ENCODE measurements at regions not wholly inside any gene's neighbourhood (a gene's known extent, or its start where the extent isn't known, plus 50 kb on each side); places are given as distances from the start of the nearest gene placed in this dataset.
"Not testable (repeated sequence)": the region's sequence is repeated elsewhere in the genome, so short reads cannot be mapped to it uniquely, and the experiment has no call there.

DNA sequence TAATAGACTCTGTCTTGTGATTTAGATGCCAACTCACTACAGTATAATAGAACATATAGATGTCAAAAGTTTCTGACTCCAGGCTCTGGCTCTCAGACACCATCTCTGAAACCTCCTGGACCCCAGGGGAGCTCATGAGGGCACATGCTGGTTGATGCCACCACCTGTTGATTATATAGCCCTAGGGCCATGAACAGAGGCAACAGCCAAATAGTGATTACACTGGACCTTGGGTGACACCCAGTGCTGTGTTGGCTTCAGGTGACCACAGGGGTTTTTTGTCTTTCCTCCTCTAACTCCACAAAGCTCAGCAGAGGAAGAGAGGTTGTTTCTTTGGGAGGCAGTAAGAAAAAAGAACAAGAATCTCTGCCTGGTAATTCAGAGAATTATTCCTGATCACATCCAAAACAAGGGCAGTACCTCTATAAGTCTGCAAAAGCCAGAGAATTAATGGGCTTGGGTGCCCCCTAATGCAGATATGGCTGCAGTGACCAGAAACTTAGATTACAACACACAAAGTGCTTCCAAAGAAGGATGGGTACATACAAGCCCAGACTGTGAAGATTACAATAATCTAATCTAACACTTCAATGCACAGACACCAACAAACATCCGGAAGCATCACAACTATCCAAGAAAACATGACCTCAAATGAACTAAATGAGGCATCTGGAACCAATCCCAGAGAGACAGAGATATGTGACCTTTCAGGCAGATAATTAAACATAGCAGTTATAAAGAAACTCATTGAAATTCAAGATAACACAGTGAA, 1920.6 kb downstream of the ARAP2 start:
- DNase-seq = peak; percentile 47

DNA sequence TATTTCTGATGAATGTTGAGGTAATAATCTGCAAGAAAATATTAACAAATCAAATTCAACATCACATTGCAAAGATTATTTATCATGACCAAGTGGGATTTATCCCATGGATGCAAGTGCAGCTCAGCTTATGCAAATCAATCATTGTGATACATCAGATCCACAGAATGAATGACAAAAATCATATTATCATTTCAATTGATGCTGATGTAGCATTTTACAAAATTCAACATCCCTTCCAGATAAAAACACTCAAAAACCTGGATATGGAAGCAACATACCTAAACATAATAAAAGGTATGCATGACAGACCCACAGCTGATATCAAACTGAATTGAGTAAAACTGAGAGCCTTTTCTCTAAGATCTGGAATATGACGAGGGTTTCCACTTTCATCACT, 1915.4 kb downstream of the ARAP2 start:
- DNase-seq = no peak

DNA sequence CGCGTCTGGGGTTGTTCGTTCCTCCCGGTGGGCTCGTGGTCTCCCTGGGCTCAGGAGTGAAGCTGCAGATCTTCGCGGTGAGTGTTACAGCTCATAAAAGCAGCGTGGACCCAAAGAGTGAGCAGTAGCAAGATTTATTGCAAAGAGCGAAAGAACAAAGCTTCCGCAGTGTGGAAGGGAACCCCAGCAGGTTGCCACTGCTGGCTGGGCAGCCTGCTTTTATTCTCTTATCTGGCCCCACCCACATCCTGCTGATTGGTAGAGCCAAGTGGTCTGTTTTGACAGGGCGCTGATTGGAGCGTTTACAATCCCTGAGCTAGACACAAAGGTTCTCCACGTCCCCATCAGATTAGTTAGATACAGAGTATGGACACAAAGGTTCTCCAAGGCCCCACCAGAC, 1909.2 kb downstream of the ARAP2 start:
- not testable (repeated sequence) for DNase-seq

DNA sequence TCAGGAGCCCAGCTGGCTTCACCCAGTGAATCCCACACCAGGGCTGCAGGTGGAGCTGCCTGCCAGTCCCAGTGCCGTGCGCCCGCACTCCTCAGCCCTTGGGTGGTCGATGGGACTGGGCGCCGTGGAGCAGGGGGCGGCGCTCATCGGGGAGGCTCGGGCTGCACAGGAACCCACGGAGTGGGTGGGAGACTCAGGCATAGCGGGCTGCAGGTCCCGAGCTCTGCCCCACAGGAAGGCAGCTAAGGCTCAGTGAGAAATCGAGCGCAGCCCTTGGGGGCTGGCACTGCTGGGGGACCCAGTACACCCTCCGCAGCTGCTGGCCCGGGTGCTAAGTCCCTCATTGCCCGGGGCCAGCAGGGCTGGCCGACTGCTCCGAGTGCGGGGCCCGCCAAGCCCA, 1908.8 kb downstream of the ARAP2 start:
- not testable (repeated sequence) for DNase-seq

DNA sequence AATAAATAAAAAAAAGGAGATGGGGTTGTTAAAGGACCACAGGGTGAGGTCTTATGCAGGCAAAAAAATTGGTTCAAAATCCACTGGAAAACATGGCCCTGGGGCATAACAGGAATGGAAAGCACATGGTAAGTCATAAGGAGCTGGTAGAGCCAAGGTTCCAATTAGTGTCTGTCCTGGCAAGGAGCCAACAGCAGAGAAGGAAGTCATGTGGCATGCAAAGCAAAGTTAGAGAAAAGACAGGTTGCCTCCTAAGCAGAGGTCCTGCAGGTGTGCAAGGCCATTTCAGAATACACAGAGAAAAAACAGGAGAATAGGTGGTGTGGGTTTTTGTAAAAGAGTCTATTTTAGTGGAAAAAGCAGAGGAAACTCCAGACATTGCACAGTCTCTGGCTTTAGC, 1881.7 kb downstream of the ARAP2 start:
- peak; percentile 12 for DNase-seq

DNA sequence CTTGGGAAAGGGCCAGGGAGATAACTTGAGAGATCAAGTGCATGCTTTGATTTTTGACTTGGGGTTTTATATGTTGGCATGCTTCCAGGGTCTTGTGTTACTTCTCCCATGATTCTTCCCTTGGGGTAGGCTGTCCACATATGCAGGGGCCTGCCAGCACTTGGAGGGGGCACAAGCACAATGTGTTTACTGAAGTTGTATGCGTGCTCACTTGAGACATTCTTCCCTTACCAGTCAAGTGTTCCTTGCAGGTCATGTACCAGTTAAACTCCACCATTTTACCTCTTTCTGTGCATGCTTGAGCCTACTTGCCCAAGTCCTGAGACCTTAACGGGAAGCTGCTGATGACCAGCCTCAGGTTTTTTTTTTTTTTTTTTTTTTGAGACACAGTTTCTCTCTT, 1880.5 kb downstream of the ARAP2 start:
- no peak for DNase-seq

DNA sequence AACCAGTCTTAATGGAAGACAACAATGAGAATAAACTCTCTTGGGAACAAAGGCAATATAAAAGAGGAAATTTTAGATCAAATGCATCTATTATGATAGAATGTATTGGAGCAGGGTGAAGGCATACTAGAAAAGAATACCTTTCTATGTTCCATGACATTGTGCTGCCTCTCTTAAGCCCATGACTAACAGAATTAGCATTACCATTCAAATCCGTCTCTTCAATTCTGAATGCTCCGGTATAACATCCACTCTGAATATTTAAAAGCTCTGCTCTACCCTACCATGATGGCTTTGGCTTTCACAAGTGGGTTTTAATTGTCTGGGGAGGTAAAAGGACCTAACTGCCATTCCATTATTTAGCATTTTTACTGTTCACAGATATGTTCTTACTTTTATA, 1878.4 kb downstream of the ARAP2 start:
- no peak for DNase-seq

DNA sequence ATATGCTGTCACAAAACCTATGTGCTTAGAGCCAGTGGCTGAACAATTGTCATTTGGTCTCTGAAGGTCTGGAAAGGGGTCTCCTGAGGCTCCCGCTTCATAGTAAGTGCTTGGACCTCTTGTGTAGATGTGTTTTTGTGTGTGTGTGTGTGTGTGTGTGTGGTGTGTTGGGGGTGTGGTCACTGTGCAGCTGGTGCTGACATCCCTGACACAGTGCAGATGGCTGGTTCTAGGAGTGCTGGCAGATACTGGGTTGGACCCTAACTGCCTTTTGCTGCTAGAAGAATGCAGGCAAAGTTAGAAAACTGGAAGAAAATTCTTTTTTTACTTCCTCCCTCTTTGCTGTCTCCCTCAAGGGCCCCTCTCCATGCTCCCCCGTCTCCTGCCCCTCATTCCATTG, 1872.6 kb downstream of the ARAP2 start:
- DNase-seq = no peak

DNA sequence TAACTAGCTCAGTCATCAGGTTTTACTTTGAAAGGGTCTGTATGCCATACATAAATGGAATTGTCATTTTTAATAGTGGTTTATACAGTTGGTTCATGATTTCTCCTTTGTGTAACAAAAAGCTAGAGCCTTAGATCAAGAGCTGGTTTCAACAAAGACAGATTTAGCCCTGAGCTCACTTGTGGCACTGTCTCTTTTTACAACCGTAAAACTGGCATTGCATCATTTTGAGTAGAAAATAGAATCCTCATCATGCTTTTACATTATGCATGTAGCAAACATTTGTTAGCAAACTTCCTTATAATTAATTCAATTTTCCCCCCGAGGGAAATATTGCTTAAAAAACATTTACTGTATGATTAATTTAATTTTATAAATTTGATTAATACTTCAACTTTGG, 1871.5 kb downstream of the ARAP2 start:
- no peak for DNase-seq

DNA sequence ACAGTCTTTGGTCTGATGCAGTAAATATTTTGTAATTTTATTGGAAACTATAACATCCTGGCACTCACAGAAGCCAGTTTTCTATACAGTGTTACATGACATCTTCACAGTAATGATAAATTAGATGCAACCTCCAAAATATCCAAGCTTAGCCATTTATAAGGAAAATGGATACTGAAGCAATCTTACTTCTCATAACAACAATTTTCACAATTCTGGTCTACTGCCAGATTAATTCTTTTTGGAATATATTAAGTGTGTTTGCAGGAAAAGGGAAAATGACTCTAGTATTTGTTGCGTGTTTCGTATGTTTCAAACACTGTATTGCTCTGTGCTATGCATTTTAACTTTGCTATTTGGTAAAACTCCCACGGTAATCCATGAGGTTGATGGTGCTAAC, 1870.9 kb downstream of the ARAP2 start:
- DNase-seq = no peak

DNA sequence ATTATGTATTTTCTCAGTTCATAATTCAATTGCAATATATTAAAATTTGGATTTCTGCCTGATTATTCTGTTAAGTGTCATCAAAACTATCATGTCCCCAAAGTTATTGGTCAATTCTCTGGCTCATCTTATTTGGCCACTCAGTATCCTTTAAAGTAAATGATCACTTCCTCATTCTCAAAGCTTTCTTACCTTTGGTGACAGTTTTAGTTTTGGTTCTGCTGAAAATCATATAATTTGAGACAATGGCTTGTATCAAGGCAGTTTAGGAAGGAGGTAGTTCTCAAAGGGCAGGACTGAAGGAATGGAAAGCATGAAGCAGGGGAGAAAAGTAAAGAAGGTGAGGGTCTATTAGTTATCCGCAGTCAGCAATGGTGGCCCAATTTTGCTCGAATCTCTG, 1832.1 kb downstream of the ARAP2 start:
- DNase-seq = no peak

DNA sequence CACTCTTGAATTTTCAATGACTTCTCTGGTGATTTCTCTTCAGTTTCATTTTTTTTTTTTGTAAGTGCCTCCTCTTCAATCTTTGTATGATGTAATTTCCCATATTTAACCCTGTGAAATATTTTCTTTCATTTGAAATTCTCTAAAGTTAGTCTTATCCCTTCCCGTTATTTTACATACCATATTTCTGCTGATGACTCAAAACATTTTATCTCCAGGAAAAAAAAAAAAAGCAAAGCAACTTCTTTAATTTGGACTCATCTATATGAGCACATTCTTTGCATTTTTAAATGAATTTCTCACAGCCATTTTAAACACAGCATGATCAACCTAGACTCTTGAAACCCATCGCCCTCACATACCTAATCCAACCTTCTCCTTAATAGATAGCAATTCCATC, 1831.4 kb downstream of the ARAP2 start:
- DNase-seq = no peak

DNA sequence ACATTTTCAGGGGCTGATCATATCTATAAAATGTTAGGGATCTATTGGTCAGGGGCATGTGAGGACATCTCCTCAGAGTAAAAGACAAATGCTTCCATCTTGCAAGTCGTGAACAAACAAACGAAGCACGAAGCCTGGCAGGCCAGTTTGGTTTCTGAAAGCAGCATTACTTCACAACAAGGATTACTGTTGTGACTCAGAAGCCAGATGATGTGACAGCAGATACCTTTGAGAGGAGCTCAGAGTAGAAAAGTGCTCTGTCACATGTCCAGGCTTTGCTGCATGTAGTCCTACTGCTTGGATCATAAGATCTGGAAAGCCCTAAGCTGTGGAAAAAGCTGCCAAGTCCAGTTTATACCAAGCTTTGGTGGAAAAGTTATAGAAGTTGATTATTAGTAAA, 1827.2 kb downstream of the ARAP2 start:
- DNase-seq = no peak

DNA sequence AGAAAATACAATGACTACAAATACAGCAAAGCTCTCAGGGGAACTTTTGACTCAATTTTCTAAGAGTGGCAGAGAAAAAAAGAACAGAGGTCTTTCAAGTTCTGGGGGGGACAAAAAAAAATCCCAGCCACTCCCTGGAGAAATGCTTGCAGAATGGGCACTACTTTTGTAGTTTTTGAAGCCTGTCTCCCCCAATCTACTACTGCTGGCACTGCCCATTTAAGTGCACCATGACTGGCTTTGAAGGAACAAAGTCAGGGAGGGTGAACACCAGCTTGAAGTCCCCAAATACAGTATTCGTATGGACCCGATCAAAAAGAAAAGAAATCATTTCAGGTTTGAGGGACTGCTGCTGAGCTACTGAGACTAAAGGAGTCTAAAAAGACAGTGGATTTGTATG, 1824.4 kb downstream of the ARAP2 start:
- DNase-seq = no peak

DNA sequence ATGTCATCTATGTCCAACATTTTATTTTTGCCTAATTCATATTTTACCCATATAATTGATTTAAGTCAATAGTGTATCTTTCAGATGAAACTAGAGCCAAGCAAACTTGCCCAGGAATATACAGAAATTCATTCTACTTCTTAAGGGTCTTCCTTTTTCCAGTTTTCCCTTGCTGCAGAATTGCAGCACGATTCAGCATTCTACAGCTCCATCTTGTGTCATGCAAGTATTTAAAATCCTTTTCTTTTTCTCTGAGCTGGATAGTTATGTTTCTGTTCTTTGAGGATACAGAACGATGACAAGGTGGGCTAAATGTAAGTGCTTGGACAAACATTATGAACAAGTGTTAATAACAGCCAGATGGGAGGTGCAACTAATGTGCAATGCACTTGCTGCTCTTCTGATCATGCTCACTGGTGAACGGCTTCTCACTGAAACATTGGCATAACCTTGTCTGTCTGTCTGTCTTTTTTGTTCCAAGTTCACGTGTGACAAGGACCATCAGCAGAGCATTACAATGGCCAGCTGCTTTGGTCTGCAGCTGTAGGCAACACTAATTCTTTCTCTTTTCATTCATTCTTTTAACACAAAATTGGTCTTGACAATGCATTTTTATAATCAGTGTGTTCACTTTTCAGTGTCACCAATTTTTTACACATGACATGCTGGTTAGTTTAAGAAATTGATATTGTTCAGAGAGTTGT, 1821.7 kb downstream of the ARAP2 start:
- DNase-seq = peak; percentile 8

DNA sequence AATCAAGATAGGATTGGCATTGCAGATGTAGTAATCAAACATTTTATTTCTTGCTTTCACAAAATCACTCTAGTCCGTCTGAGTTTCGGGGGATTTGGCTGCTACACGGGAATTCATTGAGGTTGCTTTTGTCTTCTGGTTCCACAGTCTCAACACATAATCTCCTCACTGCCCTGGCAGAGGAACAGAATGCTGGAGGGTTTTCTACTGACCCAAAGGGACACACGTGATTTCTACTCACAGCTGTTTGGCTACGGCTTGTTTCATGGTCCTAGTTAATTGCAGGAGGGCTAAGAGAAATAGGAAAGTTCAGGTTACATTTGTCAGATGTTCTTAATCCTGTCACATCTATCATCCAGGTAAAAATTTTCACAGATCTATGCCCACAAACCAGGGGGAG, 1811.6 kb downstream of the ARAP2 start:
- no peak for DNase-seq

DNA sequence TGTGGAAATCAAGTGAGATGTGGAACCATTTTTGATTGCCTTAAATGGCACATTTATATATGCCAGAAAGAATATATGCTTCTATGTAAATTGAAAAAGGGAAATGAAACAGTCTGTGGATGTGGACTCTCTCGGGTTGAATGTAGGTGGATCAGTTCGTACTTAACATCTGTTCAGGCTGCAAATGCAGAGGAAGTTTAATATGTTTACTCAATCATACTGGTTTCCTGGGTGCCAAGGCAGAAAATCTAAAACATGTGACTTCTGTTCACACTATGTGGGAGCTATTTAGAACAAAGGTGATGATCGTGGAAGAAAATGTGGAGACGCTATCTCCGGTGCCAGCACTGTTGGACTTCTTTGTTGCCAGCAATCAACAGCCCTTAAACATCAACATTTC, 1809.9 kb downstream of the ARAP2 start:
- DNase-seq = not testable (repeated sequence)

DNA sequence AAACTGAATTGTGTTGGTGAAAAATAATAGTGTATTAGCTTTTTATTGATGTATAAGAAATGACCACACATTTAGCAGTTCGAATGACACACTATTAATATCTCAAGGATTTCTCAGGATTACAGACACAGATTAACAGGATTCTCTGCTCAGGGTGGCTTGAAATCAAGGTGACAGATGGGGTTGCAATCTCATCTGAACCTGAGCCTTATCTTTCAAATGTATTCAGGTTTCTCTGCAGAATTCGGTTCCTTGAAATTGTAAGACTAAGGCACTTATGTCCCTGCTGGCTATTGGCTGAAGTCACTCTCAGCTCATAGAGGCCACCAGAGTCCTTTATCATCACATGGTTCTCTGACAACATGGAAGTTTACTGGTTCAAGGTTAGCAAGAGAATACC, 1780.1 kb downstream of the ARAP2 start:
- no peak for DNase-seq

DNA sequence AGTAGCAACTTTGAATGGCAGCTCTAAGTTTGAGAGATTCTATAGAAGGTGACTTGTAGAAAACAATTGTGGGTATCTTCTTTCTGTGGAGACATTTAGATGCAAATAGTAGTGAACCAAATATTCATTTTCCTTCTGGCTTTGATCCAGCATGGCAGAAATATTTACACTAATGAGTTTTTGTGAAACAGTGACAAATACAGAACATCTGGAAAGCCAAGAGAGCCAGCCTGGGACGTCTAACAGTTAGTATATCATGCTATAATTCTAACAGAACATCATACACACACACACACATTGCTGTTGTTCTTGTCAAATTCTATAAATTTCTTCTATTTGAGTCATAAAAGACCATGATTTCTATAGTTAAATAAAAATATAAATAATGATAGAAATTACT, 1777.9 kb downstream of the ARAP2 start:
- DNase-seq = no peak

DNA sequence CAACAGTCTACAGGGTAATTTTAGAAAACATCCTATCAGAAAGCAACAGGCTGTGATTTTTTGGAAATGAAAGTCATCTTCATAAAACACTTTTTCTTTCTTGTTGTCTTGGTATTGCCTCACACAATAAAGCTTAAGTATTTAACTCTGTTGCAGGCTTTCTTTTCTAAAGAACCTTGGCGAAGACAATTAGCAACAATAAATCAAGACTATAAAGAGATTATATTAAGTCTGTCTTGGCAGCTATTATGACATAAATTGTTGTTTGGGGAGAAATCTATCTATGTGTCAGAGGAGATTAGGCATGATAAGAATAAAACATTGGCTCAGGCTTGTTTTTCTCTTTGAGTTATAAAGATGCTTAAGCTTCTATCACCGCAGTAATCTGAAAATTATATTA, 1774.8 kb downstream of the ARAP2 start:
- DNase-seq = no peak

DNA sequence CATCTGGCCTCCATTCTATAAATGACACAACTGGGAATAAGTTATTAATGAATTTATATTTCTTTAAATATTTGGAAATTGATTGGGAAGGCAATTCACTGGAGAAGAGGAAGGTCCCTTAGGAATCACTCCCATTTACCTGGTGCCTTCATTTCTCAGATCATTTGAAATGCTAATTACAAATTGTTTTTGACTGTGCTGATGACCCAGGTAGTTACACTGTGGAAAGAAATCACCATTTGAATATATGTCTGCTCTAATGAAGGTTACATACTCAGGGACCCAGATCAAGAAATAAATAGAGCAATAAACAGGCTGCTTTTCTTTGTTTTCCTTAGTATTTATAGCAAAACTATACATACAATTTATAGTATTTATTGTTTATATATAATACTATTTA, 1759.1 kb downstream of the ARAP2 start:
- no peak for DNase-seq

DNA sequence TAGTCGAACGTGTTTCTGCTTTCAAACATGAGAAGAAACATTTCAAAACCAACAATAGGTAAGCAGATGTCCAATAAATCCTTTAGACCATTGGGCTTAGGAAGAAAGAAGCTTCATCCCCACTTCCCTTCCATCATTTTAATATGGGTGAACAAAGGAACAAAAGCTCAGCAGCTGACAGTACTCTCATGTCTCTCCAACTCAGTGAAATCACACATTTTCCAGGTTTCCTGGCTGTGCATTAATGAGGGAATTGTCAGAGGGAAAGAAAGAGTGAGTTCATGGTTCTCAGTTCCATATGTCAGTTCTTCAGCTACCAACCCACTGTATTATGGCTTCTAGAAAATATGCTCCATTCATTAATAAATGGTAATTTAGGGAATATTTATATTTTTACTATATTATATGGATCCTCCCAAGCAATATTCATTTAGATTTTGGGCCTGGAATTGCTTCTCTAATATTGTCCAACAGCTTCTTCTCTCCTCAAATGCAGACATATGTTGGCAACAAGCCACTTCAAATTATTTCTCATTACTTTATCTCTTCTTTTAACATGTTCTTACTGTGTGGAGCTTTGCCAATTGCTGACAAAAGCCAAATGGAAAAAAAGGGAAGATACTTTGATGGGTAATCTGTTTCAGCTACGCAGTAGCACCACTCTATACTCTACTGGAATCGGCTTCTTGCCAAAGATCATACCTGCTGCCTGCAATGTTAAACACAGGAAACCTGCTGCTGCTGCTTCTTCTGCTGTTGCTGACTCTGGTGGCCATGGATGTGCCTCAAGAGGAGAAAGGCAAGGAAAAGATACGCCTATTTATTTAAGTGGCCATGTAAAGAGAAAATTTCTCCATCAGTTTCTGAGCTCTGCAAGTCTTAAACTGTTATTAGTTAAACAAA, 1757.6 kb downstream of the ARAP2 start:
- peak; percentile 30 for DNase-seq

DNA sequence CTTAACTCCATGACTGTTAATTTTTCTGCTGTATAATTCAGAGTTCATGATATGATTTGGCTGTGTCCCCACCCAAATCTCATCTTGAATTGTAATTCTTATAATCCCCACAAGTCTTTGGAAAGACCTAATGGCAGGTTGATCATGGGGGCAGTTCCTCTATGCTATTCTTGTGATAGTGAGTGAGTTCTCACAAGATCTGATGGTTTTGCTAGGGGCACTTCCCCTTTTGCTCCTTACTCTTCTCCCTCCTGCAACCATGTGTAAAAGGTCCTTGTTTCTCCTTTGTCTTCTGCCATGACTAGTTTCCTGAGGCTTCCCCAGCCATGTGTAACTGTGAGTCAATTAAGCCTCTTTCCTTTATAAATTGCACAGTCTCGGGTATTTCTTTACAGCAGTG, 1751.9 kb downstream of the ARAP2 start:
- peak; percentile 51 for DNase-seq

DNA sequence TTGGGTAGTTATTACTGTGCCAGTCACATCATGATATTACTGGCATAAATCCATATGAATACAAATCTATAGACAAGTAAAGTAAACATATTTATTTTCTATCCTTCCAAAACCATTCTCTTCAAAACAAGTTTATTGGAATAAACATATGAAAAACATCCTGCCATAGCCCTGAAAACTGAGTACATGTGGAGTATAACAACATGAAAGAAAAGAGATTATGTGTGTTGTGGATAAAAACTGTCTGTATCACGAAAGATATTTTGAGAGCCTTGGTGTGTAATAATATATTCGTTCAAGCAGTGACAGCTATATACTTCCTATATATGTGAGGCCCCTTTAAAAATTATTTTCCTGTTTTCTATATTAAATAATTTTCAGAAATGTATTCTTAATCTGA, 1742.2 kb downstream of the ARAP2 start:
- DNase-seq = no peak

All from OCI-M1 (cell line).